Ishikawa (cell line): ENCODE measurements at regions not wholly inside any gene's neighbourhood (a gene's known extent, or its start where the extent isn't known, plus 50 kb on each side); places are given as distances from the start of the nearest gene placed in this dataset.

Experiments used
- CEBPB ChIP-seq: IDR thresholded peaks from 2 replicates; pipeline ENCODE4 v1.6.1; 2012
- CREB1 ChIP-seq: IDR thresholded peaks from 2 replicates; pipeline ENCODE4 v1.6.1; 2012; ENCODE audit warnings: low read depth
- EGR1 ChIP-seq: IDR thresholded peaks from 2 replicates; pipeline ENCODE4 v1.6.1; 2012
- EP300 ChIP-seq: IDR thresholded peaks from 2 replicates; pipeline ENCODE4 v1.6.1; 2012; ENCODE audit warnings: borderline replicate concordance
- FOXM1 ChIP-seq: IDR thresholded peaks from 2 replicates; pipeline ENCODE4 v1.6.1; 2012; ENCODE audit warnings: low read depth, borderline replicate concordance
- RAD21 ChIP-seq: IDR thresholded peaks from 2 replicates; pipeline ENCODE4 v1.6.1; 2012; ENCODE audit warnings: low read depth
- REST ChIP-seq: IDR thresholded peaks from 2 replicates; pipeline ENCODE4 v1.6.1; 2012; ENCODE audit warnings: low read depth, mild to moderate bottlenecking
- TAF1 ChIP-seq: IDR thresholded peaks from 2 replicates; pipeline ENCODE4 v1.6.1; 2012; ENCODE audit warnings: low read depth, mild to moderate bottlenecking
- USF1 ChIP-seq: IDR thresholded peaks from 2 replicates; pipeline ENCODE4 v1.6.1; 2012
- YY1 ChIP-seq: IDR thresholded peaks from 2 replicates; pipeline ENCODE4 v1.6.1; 2012; ENCODE audit warnings: low read depth
- TF ChIP-seq, protein P1 (sequence below): IDR thresholded peaks from 2 replicates; pipeline ENCODE4 v1.6.1; 2012

DNA sequence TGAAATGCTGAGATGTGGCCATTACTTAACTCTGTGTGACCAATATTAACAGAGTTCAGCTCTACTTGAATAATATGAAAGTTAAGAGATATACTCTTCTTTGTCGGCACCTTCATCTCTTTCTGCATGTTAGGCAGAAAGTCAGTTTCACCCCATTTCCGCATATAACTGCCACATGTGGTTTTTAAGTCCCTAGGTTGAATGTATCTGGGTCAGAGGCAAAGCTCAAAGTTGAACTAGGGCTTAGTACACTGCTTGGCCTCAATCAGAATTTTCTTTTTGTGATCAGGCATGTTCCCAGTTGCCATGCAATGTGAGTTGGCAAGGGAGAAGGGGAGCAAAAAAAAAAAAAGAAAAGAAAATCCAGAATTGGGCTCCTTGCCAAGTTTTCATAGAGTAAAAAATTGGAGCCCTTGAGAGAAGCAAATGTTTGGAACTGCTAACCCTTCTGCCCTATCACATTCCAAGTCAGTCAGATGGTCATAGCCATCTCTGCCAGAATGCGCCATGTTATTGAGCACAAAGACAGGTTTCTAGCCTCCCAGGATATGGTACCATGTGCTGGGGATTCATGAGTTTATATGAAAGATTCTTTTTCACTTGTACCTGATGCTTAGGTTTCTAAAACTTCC lies 251.2 kb upstream of the RORB start:
- TF ChIP-seq RAD21 (no peak), REST (no peak), EGR1 (no peak), CEBPB (no peak), TAF1 (no peak), EP300 (no peak), YY1 (no peak), FOXM1 (no peak), USF1 (no peak), CREB1 (no peak)
- TF ChIP-seq, protein P1, sequence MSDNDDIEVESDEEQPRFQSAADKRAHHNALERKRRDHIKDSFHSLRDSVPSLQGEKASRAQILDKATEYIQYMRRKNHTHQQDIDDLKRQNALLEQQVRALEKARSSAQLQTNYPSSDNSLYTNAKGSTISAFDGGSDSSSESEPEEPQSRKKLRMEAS, result no peak
